Mononuclear cell (primary cell): ENCODE measurements at regions not wholly inside any gene's neighbourhood (a gene's known extent, or its start where the extent isn't known, plus 50 kb on each side); places are given as distances from the start of the nearest gene placed in this dataset.

Source experiments
- H3K27me3 ChIP-seq: 2 replicates; pipeline ENCODE4 v1.6.0; 2011; ENCODE audit warnings: low read length, control low read depth; ENCODE audit not compliant: insufficient read depth
- H3K4me1 ChIP-seq: 2 replicates; pipeline ENCODE4 v1.5.1; 2011; ENCODE audit warnings: mild to moderate bottlenecking, low read length, control low read depth; ENCODE audit not compliant: insufficient read depth
- H3K4me3 ChIP-seq: 2 replicates; pipeline ENCODE4 v1.5.1; 2011; ENCODE audit warnings: mild to moderate bottlenecking, low read length, moderate library complexity
- H3K9me3 ChIP-seq: 2 replicates; pipeline ENCODE4 v1.5.1; 2011; ENCODE audit warnings: low read depth, mild to moderate bottlenecking, control low read depth, low read length

DNA sequence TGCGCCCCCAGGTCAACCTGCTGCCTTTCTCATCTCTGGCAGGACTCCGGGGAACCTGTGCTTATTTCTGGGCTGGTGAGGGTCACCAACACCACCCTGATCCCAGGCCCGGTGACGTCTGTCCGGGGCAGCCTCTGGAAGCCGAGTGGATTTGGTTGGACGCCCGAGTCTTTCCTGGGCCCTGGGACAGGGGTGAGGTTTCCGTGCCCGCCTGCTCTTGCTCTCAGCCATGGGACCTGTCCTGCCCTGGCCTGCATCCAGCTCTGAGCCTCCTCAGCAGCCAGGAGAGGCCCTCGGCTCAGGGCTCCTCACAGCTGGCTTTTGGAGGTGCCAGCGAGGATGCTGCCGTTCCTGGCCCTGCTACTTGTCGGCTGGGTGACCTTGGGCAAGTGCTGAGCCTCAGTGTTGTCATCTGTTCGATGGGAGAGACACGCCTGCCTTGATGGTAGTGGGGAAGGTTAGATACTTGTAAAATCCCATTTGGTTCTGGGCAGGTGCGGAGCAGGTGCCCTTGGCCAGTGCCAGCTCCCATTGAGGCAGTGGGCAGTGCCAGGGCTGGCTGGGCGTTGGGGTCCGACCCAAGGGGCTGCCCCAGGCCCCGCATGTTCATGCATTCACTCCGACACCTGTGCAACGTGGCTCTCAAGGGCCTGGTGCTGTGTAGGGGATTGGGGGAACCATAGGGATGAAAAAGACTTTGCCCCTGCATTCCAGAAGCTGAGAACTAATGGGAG, 58.9 kb upstream of the THY1 start:
- Histone ChIP-seq H3K4me1 (no peaks in the 10 kb centered on the region), H3K4me3 (no peak overlapping the region), H3K27me3 (no peaks in the 10 kb centered on the region), H3K9me3 (no peaks in the 10 kb centered on the region)

DNA sequence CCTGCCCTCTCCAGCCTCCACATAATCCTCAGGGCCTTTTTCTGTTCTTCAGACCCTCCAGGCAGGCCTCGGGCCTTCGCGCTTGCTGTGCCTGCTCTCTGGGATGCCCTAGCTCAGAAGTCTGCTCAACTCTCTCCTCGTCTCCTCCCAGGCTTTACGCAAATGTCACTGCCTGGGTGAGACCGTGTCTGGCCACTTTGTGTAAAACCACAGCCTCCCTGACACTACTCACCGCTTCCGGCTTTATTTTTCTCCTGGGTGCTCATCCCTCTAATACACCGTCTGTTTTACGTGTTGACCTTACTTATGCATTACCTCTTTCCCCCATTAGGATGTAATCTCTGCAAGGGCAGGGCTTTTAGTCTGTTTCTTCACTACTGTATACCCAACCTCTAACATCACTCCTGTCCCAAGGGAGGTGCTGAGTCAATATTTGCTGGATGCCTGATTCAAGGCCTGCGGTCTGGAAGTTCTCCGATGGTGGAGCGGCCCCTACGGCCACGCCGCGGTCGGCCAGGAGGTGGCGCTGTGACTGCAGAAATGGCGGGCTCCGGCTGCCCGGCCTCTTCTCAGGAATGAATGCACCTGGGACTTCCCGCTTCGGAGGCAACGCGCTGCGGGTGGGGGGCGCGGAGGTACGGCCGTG, 58.2 kb upstream of the THY1 start:
- Histone ChIP-seq H3K4me3 (no peak overlapping the region), H3K4me1 (no peaks in the 10 kb centered on the region), H3K9me3 (no peaks in the 10 kb centered on the region), H3K27me3 (no peaks in the 10 kb centered on the region)

- Histone ChIP-seq H3K4me1 (no peaks in the 10 kb centered on the region), H3K27me3 (no peaks in the 10 kb centered on the region), H3K9me3 (no peaks in the 10 kb centered on the region), H3K4me3 (no peak overlapping the region)
Measured at GRCh38 chr11:119480380-119481020, 57.5 kb upstream of the THY1 start.

DNA sequence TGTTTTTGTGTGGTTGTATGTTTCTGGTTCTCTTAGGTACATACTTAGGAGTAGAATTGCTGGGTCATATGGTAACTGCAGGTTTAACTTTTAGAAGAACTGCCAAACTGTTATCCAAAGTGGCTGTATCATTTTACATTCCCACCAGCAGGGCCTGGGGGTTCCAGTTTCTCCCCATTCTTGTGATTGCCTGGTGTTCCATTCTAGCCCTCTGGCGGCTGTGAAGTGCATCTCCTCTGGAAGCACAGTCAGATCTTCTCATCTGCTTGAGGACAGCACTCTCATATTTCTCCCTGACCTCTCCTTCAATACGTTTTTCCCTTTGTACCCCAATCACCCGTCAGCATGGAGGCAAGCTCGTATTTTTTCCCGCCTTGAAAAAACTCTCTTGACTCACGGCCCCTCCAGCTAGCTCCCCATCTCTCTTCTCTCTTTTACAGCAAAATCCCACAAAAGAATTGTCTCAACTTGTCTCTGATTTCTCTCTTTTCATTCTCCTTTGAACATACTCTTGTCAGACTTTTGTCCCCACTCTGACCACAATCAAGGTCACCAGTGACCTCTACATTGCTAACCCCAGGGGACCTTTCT, 56.8 kb upstream of the THY1 start:
- Histone ChIP-seq H3K4me1 (no peaks in the 10 kb centered on the region), H3K27me3 (no peaks in the 10 kb centered on the region), H3K4me3 (no peak overlapping the region), H3K9me3 (no peaks in the 10 kb centered on the region)

- H3K4me3 ChIP-seq, result no peak overlapping the region
- H3K9me3 ChIP-seq, result no peaks in the 10 kb centered on the region
- no peaks in the 10 kb centered on the region for H3K4me1 ChIP-seq
- H3K27me3 ChIP-seq, result no peaks in the 10 kb centered on the region
Measured at GRCh38 chr11:119478711-119479285, 55.8 kb upstream of the THY1 start.

DNA sequence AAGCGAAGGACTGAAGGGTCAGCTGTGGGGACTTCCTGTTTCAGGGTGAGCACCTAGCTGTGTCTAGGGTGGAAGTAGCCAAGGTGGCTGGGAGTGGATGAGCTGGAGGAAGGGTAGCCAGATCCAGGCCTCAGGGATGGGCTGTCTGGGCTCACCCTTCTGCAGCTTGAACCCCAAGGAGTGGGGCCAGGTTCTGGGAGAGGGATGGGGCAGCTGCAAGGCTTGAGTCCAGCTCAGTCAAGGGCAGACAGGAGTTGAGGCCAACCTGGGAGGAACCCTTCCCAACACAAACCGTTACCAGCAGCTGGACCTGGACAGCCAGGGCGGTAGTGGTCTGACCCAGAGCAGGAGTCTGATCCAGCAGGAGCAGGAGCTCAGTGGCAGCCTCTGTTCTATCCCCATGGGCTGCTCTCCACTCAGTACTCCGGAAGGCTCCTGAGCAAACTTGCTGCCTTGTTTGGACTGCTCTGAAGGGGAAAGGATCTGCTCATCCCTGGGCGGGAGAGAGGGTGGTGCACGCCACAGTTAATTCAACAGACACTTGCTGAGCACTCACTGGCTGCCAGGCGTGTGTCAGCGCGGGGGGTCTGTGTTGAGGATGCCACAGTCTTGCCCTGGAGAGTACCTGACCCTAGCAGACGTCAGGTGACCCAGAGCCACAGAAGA, 53.8 kb upstream of the THY1 start:
- Histone ChIP-seq H3K4me3 (no peak overlapping the region), H3K4me1 (no peaks in the 10 kb centered on the region), H3K9me3 (no peaks in the 10 kb centered on the region), H3K27me3 (no peaks in the 10 kb centered on the region)

DNA sequence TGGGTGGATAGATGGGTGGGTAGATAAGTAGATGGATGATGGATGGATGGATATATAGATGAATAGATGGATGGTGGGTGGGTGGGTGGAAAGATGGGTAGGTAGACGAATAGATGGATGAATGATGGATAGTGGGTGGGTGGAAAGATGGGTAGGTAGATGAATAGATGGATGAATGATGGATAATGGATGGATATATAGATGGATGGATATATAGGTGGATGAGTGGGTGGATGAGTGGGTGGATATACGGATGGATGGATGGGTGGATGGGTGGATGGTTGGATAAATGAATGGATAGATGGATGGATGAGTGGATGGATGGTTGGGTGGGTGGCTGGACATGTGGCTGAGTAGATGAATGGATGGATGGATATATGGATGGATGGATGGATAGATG, 53.1 kb upstream of the THY1 start:
- Histone ChIP-seq H3K9me3 (no peaks in the 10 kb centered on the region), H3K4me1 (no peaks in the 10 kb centered on the region), H3K4me3 (no peak overlapping the region), H3K27me3 (no peaks in the 10 kb centered on the region)

- no peaks in the 10 kb centered on the region for H3K4me1 ChIP-seq
- no peaks in the 10 kb centered on the region for H3K27me3 ChIP-seq
- H3K9me3 ChIP-seq, result no peaks in the 10 kb centered on the region
- no peak overlapping the region for H3K4me3 ChIP-seq
Measured at GRCh38 chr11:119474682-119475596, 52.0 kb upstream of the THY1 start.

DNA sequence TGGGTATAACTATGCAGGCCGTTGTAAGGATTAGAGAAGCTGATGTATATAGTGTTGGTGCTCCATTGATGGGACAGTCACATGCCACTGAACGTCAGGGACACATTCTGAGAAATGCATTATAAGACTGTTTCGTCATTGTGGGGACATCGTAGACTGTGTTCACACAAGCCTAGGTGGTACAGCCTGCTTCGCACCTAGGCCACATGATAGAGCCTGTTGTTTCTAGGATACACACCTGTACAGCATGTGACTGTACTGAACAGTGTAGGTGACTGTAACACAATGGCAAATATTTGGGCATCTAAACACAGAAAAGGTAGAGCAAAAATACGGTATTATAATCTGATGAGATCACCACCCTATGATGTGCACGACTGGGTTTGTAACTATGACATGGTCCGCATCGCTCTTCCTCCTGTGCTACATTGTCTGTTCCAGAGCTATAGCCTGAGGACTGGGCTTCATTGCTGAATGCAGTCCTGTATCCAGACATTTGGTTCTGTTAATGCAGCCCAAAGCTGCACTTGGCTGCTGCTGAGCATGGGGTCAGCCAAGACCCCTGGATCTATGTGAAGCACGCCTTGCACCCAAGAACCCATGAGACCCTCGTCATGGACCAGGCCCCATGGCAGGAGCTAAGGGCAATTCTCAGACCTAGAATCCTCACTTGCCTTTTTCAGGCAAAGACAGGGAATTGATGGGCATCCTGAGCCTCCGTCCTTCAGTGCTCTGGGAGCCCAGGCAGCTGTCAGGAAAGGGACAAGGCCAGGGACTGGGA, 51.1 kb upstream of the THY1 start:
- no peak overlapping the region for H3K4me3 ChIP-seq
- H3K9me3 ChIP-seq, result no peaks in the 10 kb centered on the region
- H3K27me3 ChIP-seq, result no peaks in the 10 kb centered on the region
- no peaks in the 10 kb centered on the region for H3K4me1 ChIP-seq

DNA sequence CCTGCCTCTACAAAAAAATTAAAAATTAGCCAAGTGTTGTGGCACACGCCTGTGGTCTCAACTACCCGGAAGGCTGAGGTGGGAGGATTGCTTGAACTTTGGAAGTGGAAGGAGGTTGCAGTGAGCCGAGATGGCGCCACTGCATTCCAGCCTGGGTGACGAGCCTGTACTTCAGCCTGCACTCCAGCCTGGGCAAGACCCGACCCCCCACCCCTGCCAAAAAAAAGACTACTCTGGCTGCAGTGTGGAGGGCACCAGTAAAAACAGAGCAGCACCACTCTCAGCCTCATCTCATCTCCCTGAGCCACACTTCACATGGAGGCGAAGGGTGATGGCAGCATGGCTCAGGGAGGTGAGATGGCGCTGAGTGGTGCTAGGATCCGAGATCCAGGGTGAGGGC, 50.3 kb upstream of the THY1 start:
- Histone ChIP-seq H3K4me3 (no peak overlapping the region), H3K27me3 (no peaks in the 10 kb centered on the region), H3K9me3 (no peaks in the 10 kb centered on the region), H3K4me1 (no peaks in the 10 kb centered on the region)

GRCh38 chr11:119472856-119473222, 49.9 kb upstream of the THY1 start:
- H3K4me3 ChIP-seq, result no peak overlapping the region
- no peaks in the 10 kb centered on the region for H3K9me3 ChIP-seq
- H3K4me1 ChIP-seq, result no peaks in the 10 kb centered on the region
- H3K27me3 ChIP-seq, result no peaks in the 10 kb centered on the region
